Trophoblast cell (in vitro differentiated cells and primary cell): ENCODE measurements at regions not wholly inside any gene's neighbourhood (a gene's known extent, or its start where the extent isn't known, plus 50 kb on each side); places are given as distances from the start of the nearest gene placed in this dataset.

Experiments used
- DNase-seq, 2 donors: peaks; one replicate each; pipeline ENCODE4 v3.0.0-alpha.2; 2016
- H2AFZ ChIP-seq: 2 replicates; pipeline ENCODE4 v1.6.1; 2013; ENCODE audit warnings: low read length, moderate library complexity, mild to moderate bottlenecking; ENCODE audit not compliant: insufficient read depth, poor library complexity
- H2AK5ac ChIP-seq: 2 replicates; pipeline ENCODE4 v1.6.1; 2013; ENCODE audit warnings: mild to moderate bottlenecking, low read length
- H2BK120ac ChIP-seq: 2 replicates; pipeline ENCODE4 v1.6.1; 2013; ENCODE audit warnings: low read length, mild to moderate bottlenecking, moderate library complexity; ENCODE audit not compliant: insufficient read depth, poor library complexity
- H2BK12ac ChIP-seq: 2 replicates; pipeline ENCODE4 v1.6.1; 2013; ENCODE audit warnings: mild to moderate bottlenecking, low read length, moderate library complexity
- H2BK5ac ChIP-seq: 2 replicates; pipeline ENCODE4 v1.6.1; 2013; ENCODE audit warnings: low read length, low read depth, moderate library complexity, mild to moderate bottlenecking; ENCODE audit not compliant: poor library complexity
- H3K14ac ChIP-seq: 2 replicates; pipeline ENCODE4 v1.6.1; 2013; ENCODE audit warnings: mild to moderate bottlenecking, low read length
- H3K18ac ChIP-seq: 2 replicates; pipeline ENCODE4 v1.6.1; 2013; ENCODE audit warnings: mild to moderate bottlenecking, low read length
- H3K23ac ChIP-seq: 2 replicates; pipeline ENCODE4 v1.6.1; 2013; ENCODE audit warnings: low read length
- H3K27ac ChIP-seq: 2 replicates; pipeline ENCODE4 v1.5.1; 2013; ENCODE audit warnings: low read depth, mild to moderate bottlenecking, inconsistent platforms, low read length, moderate library complexity
- H3K27me3 ChIP-seq: 2 replicates; pipeline ENCODE4 v1.6.1; 2013; ENCODE audit warnings: inconsistent platforms, mild to moderate bottlenecking, low read length, moderate library complexity; ENCODE audit not compliant: insufficient read depth
- H3K36me3 ChIP-seq, 2 experiments: 1 replicate in 1 of 2; 2 replicates in 1 of 2; pipeline ENCODE4 v1.6.1; 2013; ENCODE audit warnings: low read length in 2 of 2, mild to moderate bottlenecking in 2 of 2, moderate library complexity in 1 of 2; ENCODE audit not compliant: insufficient read depth in 2 of 2, control insufficient read depth in 1 of 2
- H3K4ac ChIP-seq: 2 replicates; pipeline ENCODE4 v1.6.1; 2013; ENCODE audit warnings: low read depth, mild to moderate bottlenecking, low read length, moderate library complexity
- H3K4me1 ChIP-seq, 2 experiments: 1 replicate in 1 of 2; 2 replicates in 1 of 2; pipeline ENCODE4 v1.6.1; 2013; ENCODE audit warnings: low read length in 2 of 2, mild to moderate bottlenecking in 2 of 2, moderate library complexity in 1 of 2; ENCODE audit not compliant: insufficient read depth in 2 of 2, control insufficient read depth in 1 of 2
- H3K4me2 ChIP-seq: 2 replicates; pipeline ENCODE4 v1.6.1; 2013; ENCODE audit warnings: inconsistent platforms, mild to moderate bottlenecking, low read length, moderate library complexity
- H3K4me3 ChIP-seq: 2 replicates; pipeline ENCODE4 v1.5.1; 2013; ENCODE audit warnings: mild to moderate bottlenecking, low read depth, low read length, inconsistent platforms
- H3K79me1 ChIP-seq: one replicate; pipeline ENCODE4 v1.6.1; 2013; ENCODE audit warnings: low read length
- H3K79me2 ChIP-seq: 2 replicates; pipeline ENCODE4 v1.6.1; 2013; ENCODE audit warnings: low read length, mild to moderate bottlenecking; ENCODE audit not compliant: control insufficient read depth, insufficient read depth, poor library complexity
- H3K9ac ChIP-seq: 2 replicates; pipeline ENCODE4 v1.6.1; 2013; ENCODE audit warnings: mild to moderate bottlenecking, low read length
- H3K9me3 ChIP-seq: 2 replicates; pipeline ENCODE4 v1.6.1; 2013; ENCODE audit warnings: low read depth, mild to moderate bottlenecking, control low read depth, inconsistent platforms, low read length; ENCODE audit not compliant: insufficient read depth
- H4K12ac ChIP-seq: 2 replicates; pipeline ENCODE4 v1.6.1; 2013; ENCODE audit warnings: low read depth, mild to moderate bottlenecking, low read length, moderate library complexity
- H4K8ac ChIP-seq: 2 replicates; pipeline ENCODE4 v1.6.1; 2013; ENCODE audit warnings: low read depth, mild to moderate bottlenecking, low read length, moderate library complexity
- H4K91ac ChIP-seq: one replicate; pipeline ENCODE4 v1.6.1; 2013; ENCODE audit warnings: low read depth, mild to moderate bottlenecking, low read length, moderate library complexity
- WGBS: extraction: QIAGEN DNeasy Blood & Tissue Kit; methylation state at CpG from one replicate; pipeline ENCODE4 v1.1.7; 2013; ENCODE audit warnings: missing lambda C conversion rate; ENCODE audit not compliant: insufficient read length, insufficient coverage; ENCODE audit errors: extremely low coverage; 5-methylcytosine and 5-hydroxymethylcytosine counted together

DNA sequence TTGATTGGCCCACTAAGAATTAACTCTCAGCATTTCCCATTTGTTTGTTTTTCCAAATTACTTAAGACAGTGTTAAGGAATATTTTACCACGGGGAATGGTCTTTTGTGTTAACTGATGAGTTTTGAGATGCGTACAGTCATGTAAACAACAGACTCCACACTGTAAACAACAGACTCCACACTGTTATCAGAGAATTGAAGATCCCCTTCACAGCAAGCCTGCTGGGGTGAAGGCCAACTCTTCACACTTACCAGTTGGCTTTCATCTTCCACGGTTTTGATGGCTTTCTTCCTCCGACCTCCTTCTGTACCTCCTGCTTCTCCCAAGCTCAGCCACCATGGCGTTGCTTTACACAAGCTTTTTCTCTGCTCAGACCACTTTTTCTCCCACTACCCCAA lies 166.8 kb downstream of the TMEM200C start:
- Histone ChIP-seq H2BK120ac (no peak overlapping the region), H3K9ac (no peak overlapping the region), H3K4me2 (no peak overlapping the region), H2BK12ac (no peak overlapping the region), H4K8ac (no peak overlapping the region), H2AK5ac (no peak overlapping the region), H3K79me2 (no peaks in the 10 kb centered on the region), H3K23ac (no peak overlapping the region), H3K27ac (no peak overlapping the region), H3K4me3 (no peak overlapping the region), H3K4ac (no peak overlapping the region), H3K14ac (no peak overlapping the region), H3K18ac (no peak overlapping the region), H2BK5ac (no peak overlapping the region), H3K4me1 (no peaks in the 10 kb centered on the region), H3K9me3 (peaks cover 4% of the 10 kb centered on the region), H3K36me3 (no peaks in the 10 kb centered on the region), H4K91ac (no peak overlapping the region), H3K27me3 (no peaks in the 10 kb centered on the region), H2AFZ (no peak overlapping the region), H3K79me1 (no peaks in the 10 kb centered on the region), H4K12ac (no peak overlapping the region)
- no peak for DNase-seq
- WGBS = no CpG with 5 or more reads among the region's 5 CpGs

DNA sequence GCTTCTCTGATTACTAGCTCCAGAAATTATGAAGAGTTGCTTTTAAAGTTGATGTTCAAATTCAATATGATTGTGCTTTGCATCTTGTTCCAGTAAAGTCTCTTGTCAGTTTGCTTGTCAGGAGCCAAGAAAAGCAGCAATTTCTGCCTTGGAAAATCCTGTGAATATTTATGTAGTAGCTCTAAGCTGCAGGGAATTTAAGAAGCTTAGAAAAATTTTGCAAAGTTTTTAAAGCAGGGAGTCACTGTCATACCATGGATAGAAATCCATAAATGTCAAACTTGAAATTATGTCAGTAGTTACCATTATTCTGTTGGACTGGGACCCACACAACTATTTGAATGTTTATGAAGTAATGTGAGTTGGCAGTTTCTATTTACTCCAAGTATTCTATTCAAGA lies 169.3 kb downstream of the TMEM200C start:
- no peak overlapping the region for H2BK5ac ChIP-seq
- no peaks in the 10 kb centered on the region for H3K79me2 ChIP-seq
- H3K4me3 ChIP-seq = no peak overlapping the region
- no peaks in the 10 kb centered on the region for H3K4me1 ChIP-seq
- no peaks in the 10 kb centered on the region for H3K27me3 ChIP-seq
- no peak overlapping the region for H3K23ac ChIP-seq
- no peak overlapping the region for H4K12ac ChIP-seq
- no peak overlapping the region for H3K18ac ChIP-seq
- peaks cover 2% of the 10 kb centered on the region for H3K9me3 ChIP-seq
- no peak overlapping the region for H4K8ac ChIP-seq
- H3K27ac ChIP-seq = no peak overlapping the region
- no peak overlapping the region for H2AFZ ChIP-seq
- DNase-seq = no peak
- no peak overlapping the region for H2BK120ac ChIP-seq
- no peak overlapping the region for H2AK5ac ChIP-seq
- no peak overlapping the region for H3K4ac ChIP-seq
- no peak overlapping the region for H2BK12ac ChIP-seq
- H3K4me2 ChIP-seq = no peak overlapping the region
- no peak overlapping the region for H3K9ac ChIP-seq
- no peak overlapping the region for H3K14ac ChIP-seq
- no peaks in the 10 kb centered on the region for H3K79me1 ChIP-seq
- H4K91ac ChIP-seq = no peak overlapping the region
- H3K36me3 ChIP-seq = no peaks in the 10 kb centered on the region

DNA sequence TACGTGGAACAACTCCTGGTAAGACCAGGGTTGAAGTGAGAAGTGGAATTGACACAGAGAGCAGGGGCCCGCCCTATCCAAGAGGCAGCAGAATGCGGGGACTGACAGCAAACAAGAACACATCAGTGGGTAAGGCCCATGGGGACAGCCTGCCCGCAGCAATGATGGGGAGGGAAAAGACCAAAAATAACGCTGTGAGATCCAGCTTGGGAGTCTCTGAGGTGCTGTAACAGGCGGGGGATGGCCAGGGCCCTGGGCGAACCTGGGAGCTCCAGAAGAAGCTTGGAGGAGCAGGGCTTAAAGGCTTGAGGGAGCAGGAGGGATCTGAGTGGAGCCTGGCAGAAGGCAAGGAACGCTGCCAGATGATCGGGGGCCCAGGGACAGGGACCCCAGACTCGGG lies 173.4 kb downstream of the TMEM200C start:
- Histone ChIP-seq H3K9me3 (no peaks in the 10 kb centered on the region), H4K12ac (no peak overlapping the region), H3K27ac (no peak overlapping the region), H3K14ac (no peak overlapping the region), H2BK120ac (no peak overlapping the region), H3K4me1 (no peaks in the 10 kb centered on the region), H3K23ac (no peak overlapping the region), H2BK12ac (no peak overlapping the region), H3K79me1 (no peaks in the 10 kb centered on the region), H3K4ac (no peak overlapping the region), H2AFZ (no peak overlapping the region), H3K18ac (no peak overlapping the region), H2AK5ac (no peak overlapping the region), H3K9ac (no peak overlapping the region), H3K4me2 (no peak overlapping the region), H3K4me3 (no peak overlapping the region), H3K79me2 (no peaks in the 10 kb centered on the region), H4K91ac (no peak overlapping the region), H2BK5ac (no peak overlapping the region), H3K27me3 (no peaks in the 10 kb centered on the region), H3K36me3 (no peaks in the 10 kb centered on the region), H4K8ac (no peak overlapping the region)
- DNase-seq = no peak
- no CpG with 5 or more reads among the region's 10 CpGs for WGBS

DNA sequence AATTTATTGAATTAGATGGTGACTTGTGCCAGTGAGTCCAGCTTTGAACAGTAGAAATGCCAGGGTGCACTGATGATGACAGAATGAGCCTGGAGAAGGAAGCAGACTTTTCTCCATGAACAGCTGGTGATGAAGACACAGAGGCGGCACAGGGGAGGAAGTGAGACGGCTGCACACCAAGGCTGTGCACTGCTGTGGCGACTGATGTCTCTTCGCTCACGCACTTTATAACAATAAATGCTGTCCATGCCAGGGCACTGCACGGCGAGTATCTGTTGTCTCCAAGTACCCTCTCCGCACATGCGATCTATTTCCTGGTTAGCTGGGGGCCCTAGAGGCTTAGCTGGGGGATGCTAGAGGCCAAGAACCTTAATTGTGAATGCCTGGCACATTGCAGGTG lies 175.2 kb downstream of the TMEM200C start:
- Histone ChIP-seq H3K79me1 (no peaks in the 10 kb centered on the region), H3K27me3 (no peaks in the 10 kb centered on the region), H2AK5ac (no peak overlapping the region), H3K4me2 (no peak overlapping the region), H3K27ac (no peak overlapping the region), H4K91ac (no peak overlapping the region), H3K4ac (no peak overlapping the region), H2BK12ac (no peak overlapping the region), H2BK120ac (no peak overlapping the region), H3K9ac (no peak overlapping the region), H4K12ac (no peak overlapping the region), H3K4me1 (no peaks in the 10 kb centered on the region), H2BK5ac (no peak overlapping the region), H2AFZ (no peak overlapping the region), H3K18ac (no peak overlapping the region), H3K36me3 (no peaks in the 10 kb centered on the region), H3K4me3 (no peak overlapping the region), H4K8ac (no peak overlapping the region), H3K79me2 (no peaks in the 10 kb centered on the region), H3K9me3 (no peaks in the 10 kb centered on the region), H3K23ac (no peak overlapping the region), H3K14ac (no peak overlapping the region)
- WGBS = no CpG with 5 or more reads among the region's 9 CpGs
- no peak for DNase-seq

DNA sequence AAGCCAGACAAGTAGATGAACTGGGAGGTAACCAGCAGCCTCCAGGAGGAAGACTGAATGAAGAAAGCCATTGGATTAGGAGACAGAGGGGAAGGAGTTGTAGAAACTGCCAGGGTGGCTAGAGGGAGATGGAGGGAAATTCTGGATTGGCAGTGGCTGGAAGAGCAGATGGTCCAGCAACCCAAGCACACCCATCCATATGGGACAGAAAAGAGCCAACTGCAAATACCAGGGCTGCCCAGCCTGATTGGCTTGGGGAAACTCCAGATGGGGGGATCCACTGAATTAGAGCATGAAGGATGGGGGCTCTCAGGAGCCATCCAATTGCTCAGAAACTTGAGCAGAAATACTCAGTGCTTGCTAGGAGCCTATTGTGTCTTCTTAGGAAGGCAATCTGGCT lies 173.5 kb upstream of the EPB41L3 start:
- H2BK12ac ChIP-seq = no peak overlapping the region
- H4K12ac ChIP-seq = no peak overlapping the region
- H3K9ac ChIP-seq = no peak overlapping the region
- no peaks in the 10 kb centered on the region for H3K36me3 ChIP-seq
- no peak overlapping the region for H3K4ac ChIP-seq
- no peaks in the 10 kb centered on the region for H3K9me3 ChIP-seq
- H3K27me3 ChIP-seq = no peaks in the 10 kb centered on the region
- no peak overlapping the region for H3K18ac ChIP-seq
- no peak overlapping the region for H3K4me2 ChIP-seq
- no peak overlapping the region for H2AK5ac ChIP-seq
- DNase-seq = no peak
- no peak overlapping the region for H2BK120ac ChIP-seq
- no peak overlapping the region for H3K27ac ChIP-seq
- no peak overlapping the region for H3K23ac ChIP-seq
- H3K4me3 ChIP-seq = no peak overlapping the region
- no peaks in the 10 kb centered on the region for H3K79me1 ChIP-seq
- H3K14ac ChIP-seq = no peak overlapping the region
- H2BK5ac ChIP-seq = no peak overlapping the region
- no peak overlapping the region for H4K91ac ChIP-seq
- H3K79me2 ChIP-seq = no peaks in the 10 kb centered on the region
- H3K4me1 ChIP-seq = no peaks in the 10 kb centered on the region
- no peak overlapping the region for H2AFZ ChIP-seq
- no peak overlapping the region for H4K8ac ChIP-seq
